OCI-LY7 (cell line): ENCODE measurements at regions not wholly inside any gene's neighbourhood (a gene's known extent, or its start where the extent isn't known, plus 50 kb on each side); places are given as distances from the start of the nearest gene placed in this dataset.

Source experiments
- BruUV-seq: library from RNA; stranded (reverse); fragments of 400-500 nt; replicated peaks from 2 replicates; lab custom pipeline; 2021; lab: Mats Ljungman, UMichigan
- CTCF ChIA-PET: fragments of 300-600 bp; sonication (Branson Sonifier 250); formaldehyde crosslinking; loops from one replicate; lab custom pipeline; 2022; ENCODE audit warnings: antibody characterized with exemption; ENCODE audit not compliant: unreplicated experiment; lab: Charles Lee
- POLR2A ChIA-PET: fragments of 300-600 bp; sonication (Branson Sonifier 250); formaldehyde crosslinking; loops from one replicate; lab custom pipeline; 2022; ENCODE audit warnings: antibody characterized with exemption; lab: Charles Lee
- DNase-seq: peaks from one replicate; pipeline ENCODE4 v3.0.0-alpha.2; 2015; ENCODE audit warnings: low spot score
- H2AFZ ChIP-seq: fragments of 200-600 bp; sonication (generic), shearing (Covaris generic); 2 replicates; pipeline ENCODE4 v1.6.1; 2014; ENCODE audit warnings: mild to moderate bottlenecking, antibody characterized with exemption, low read length, moderate library complexity
- H3K27ac ChIP-seq: fragments of 200-600 bp; sonication (generic); 2 replicates; pipeline ENCODE4 v1.5.1; 2014; ENCODE audit warnings: mixed run types, low read depth, mild to moderate bottlenecking, moderate library complexity, low read length, inconsistent platforms; ENCODE audit not compliant: poor library complexity, severe bottlenecking
- H3K36me3 ChIP-seq: fragments of 200-600 bp; sonication (generic); 2 replicates; pipeline ENCODE4 v1.6.1; 2014; ENCODE audit warnings: mild to moderate bottlenecking, antibody characterized with exemption, low read length, moderate library complexity, mixed read lengths; ENCODE audit not compliant: insufficient read depth
- H3K4me1 ChIP-seq: fragments of 200-600 bp; sonication (generic); 2 replicates; pipeline ENCODE4 v1.5.1; 2014; ENCODE audit warnings: mild to moderate bottlenecking, low read length; ENCODE audit not compliant: insufficient read depth, poor library complexity, severe bottlenecking
- H3K4me2 ChIP-seq: fragments of 200-600 bp; sonication (generic); 2 replicates; pipeline ENCODE4 v1.6.1; 2014; ENCODE audit warnings: mild to moderate bottlenecking, low read length
- H3K4me3 ChIP-seq: fragments of 200-600 bp; sonication (generic); 2 replicates; pipeline ENCODE4 v1.5.1; 2014; ENCODE audit warnings: mild to moderate bottlenecking, low read depth, low read length; ENCODE audit not compliant: poor library complexity, severe bottlenecking
- H3K79me2 ChIP-seq: fragments of 200-600 bp; sonication (generic); 2 replicates; pipeline ENCODE4 v1.6.1; 2016; ENCODE audit warnings: low read depth, mild to moderate bottlenecking, low read length, moderate library complexity, mixed read lengths; ENCODE audit not compliant: insufficient read depth
- H3K9me2 ChIP-seq: fragments of 200-600 bp; sonication (generic); 2 replicates; pipeline ENCODE4 v1.6.1; 2016; ENCODE audit warnings: mild to moderate bottlenecking, low read length, mixed read lengths; ENCODE audit not compliant: insufficient read depth
- H3K9me3 ChIP-seq: fragments of 200-600 bp; sonication (generic); 2 replicates; pipeline ENCODE4 v1.6.1; 2014; ENCODE audit warnings: mild to moderate bottlenecking, mixed run types, low read length, mixed read lengths
- H4K20me1 ChIP-seq: fragments of 200-600 bp; sonication (generic); 2 replicates; pipeline ENCODE4 v1.6.1; 2014; ENCODE audit warnings: mild to moderate bottlenecking, antibody characterized with exemption, low read length, moderate library complexity, mixed read lengths; ENCODE audit not compliant: insufficient read depth
- CTCF ChIP-seq: fragments of 200-600 bp; sonication (generic); conservative IDR thresholded peaks from 2 replicates; pipeline ENCODE4 v1.5.1; 2014; ENCODE audit warnings: mild to moderate bottlenecking, antibody characterized with exemption, low read length, moderate library complexity, mixed read lengths
- EZH2phosphoT487 ChIP-seq: fragments of 200-600 bp; sonication (generic); IDR thresholded peaks from 2 replicates; pipeline ENCODE4 v1.6.1; 2018; ENCODE audit warnings: low read depth, borderline replicate concordance, mild to moderate bottlenecking, mixed run types, antibody characterized with exemption, low read length, moderate library complexity, mixed read lengths
- intact Hi-C: fragments of 100-400 bp; cut with micrococcal nuclease; formaldehyde crosslinking; loops from one replicate; pipeline ENCODE4 v1.10.0; 2022; ENCODE audit not compliant: unreplicated experiment

- no TSS peak for BruUV-seq
- H3K36me3 ChIP-seq = no peaks in the 10 kb centered on the region
- H3K9me3 ChIP-seq = no peaks in the 10 kb centered on the region
- no peak for DNase-seq
- H3K4me3 ChIP-seq = no peak overlapping the region
- H3K9me2 ChIP-seq = no peaks in the 10 kb centered on the region
- H2AFZ ChIP-seq = no peak overlapping the region
- H3K4me1 ChIP-seq = no peaks in the 10 kb centered on the region
- H3K4me2 ChIP-seq = no peak overlapping the region
- TF ChIP-seq CTCF (no peak), EZH2phosphoT487 (no peak)
- ChIA-PET CTCF (no interaction called here), POLR2A (interaction anchor here (0.6 kb wide), 1 partner anchor 389 kb away, joined by 3 read pairs; no protein-coding TSS in a partner anchor)
- no peaks in the 10 kb centered on the region for H3K79me2 ChIP-seq
- intact Hi-C loops = no loop called here
- no peaks in the 10 kb centered on the region for H4K20me1 ChIP-seq
- no peak overlapping the region for H3K27ac ChIP-seq
These were observed 137.9 kb upstream of the NGF start for GRCh38 chr1:115475901-115476300.

GRCh38 chr1:115475252-115475651 is 137.2 kb upstream of the NGF start:
- TF ChIP-seq EZH2phosphoT487 (no peak), CTCF (no peak)
- no peak overlapping the region for H3K27ac ChIP-seq
- no peak overlapping the region for H2AFZ ChIP-seq
- no peaks in the 10 kb centered on the region for H3K9me3 ChIP-seq
- peaks cover 3% of the 10 kb centered on the region for H3K4me1 ChIP-seq
- intact Hi-C loops = no loop called here
- no peak overlapping the region for H3K4me3 ChIP-seq
- no peak for DNase-seq
- H3K4me2 ChIP-seq = no peak overlapping the region
- CTCF ChIA-PET = no interaction called here
- no peaks in the 10 kb centered on the region for H4K20me1 ChIP-seq
- H3K9me2 ChIP-seq = no peaks in the 10 kb centered on the region
- no TSS peak for BruUV-seq
- no peaks in the 10 kb centered on the region for H3K36me3 ChIP-seq
- H3K79me2 ChIP-seq = no peaks in the 10 kb centered on the region
- POLR2A ChIA-PET = no interaction called here

- no peaks in the 10 kb centered on the region for H4K20me1 ChIP-seq
- no peak for DNase-seq
- no peak overlapping the region for H3K4me2 ChIP-seq
- TF ChIP-seq CTCF (no peak), EZH2phosphoT487 (no peak)
- peaks cover 8% of the 10 kb centered on the region for H3K4me1 ChIP-seq
- H3K9me3 ChIP-seq = no peaks in the 10 kb centered on the region
- no peaks in the 10 kb centered on the region for H3K9me2 ChIP-seq
- CTCF ChIA-PET = no interaction called here
- no TSS peak for BruUV-seq
- H3K79me2 ChIP-seq = no peaks in the 10 kb centered on the region
- intact Hi-C loops = no loop called here
- POLR2A ChIA-PET = no interaction called here
- H2AFZ ChIP-seq = no peak overlapping the region
- no peaks in the 10 kb centered on the region for H3K36me3 ChIP-seq
- no peak overlapping the region for H3K4me3 ChIP-seq
- no peak overlapping the region for H3K27ac ChIP-seq
These were observed 136.0 kb upstream of the NGF start for GRCh38 chr1:115473986-115474565.
